HCT116 (cell line): ENCODE measurements at regions not wholly inside any gene's neighbourhood (a gene's known extent, or its start where the extent isn't known, plus 50 kb on each side); places are given as distances from the start of the nearest gene placed in this dataset.

ENCODE experiments used
- ATAC-seq: fragments of 200-7000 bp; cut with Tn5 transposase; 2 replicates; pipeline ENCODE4 v1.9.1; 2020; ENCODE audit warnings: mild to moderate bottlenecking, moderate library complexity
- BruUV-seq: library from RNA; stranded (reverse); fragments of 400-500 nt; replicated peaks from 2 replicates; lab custom pipeline; 2021; lab: Mats Ljungman, UMichigan
- CTCF ChIA-PET: fragments of 300-600 bp; sonication (Branson Sonifier 250); formaldehyde crosslinking; loops from one replicate; lab custom pipeline; 2021; ENCODE audit warnings: antibody characterized with exemption; lab: Charles Lee
- POLR2A ChIA-PET: fragments of 300-600, 350-600 bp; sonication (Branson Sonifier 250); formaldehyde crosslinking; loops from one replicate; lab custom pipeline; 2021; ENCODE audit warnings: antibody characterized with exemption; lab: Charles Lee
- RAD21 ChIA-PET, 2 experiments: fragments of 300-600 bp; sonication (Branson Sonifier 250); formaldehyde crosslinking; loops; one replicate each; lab custom pipeline; 2023; ENCODE audit warnings: low total read pairs in 2 of 2; ENCODE audit not compliant: uncharacterized antibody in 2 of 2, unreplicated experiment in 2 of 2, low non-redundant PET in 1 of 2; lab: Charles Lee
- DNase-seq: peaks from one replicate; pipeline ENCODE4 v3.0.0-alpha.2; 2010; ENCODE audit warnings: low read depth, low spot score
- H2AFZ ChIP-seq: fragments of 200-600 bp; shearing (Covaris generic), sonication (generic); 2 replicates; pipeline ENCODE4 v1.6.1; 2017; ENCODE audit warnings: low read depth, mixed run types, mixed read lengths, antibody characterized with exemption, low read length; ENCODE audit not compliant: poor library complexity, severe bottlenecking
- H3K27ac ChIP-seq: 2 replicates; pipeline ENCODE4 v1.5.1; 2012; ENCODE audit warnings: low read depth, low read length
- H3K27me3 ChIP-seq: fragments of 200-600 bp; sonication (generic); 2 replicates; pipeline ENCODE4 v1.6.1; 2016; ENCODE audit warnings: mixed run types, low read length, mixed read lengths; ENCODE audit not compliant: insufficient read depth
- H3K36me3 ChIP-seq, 2 experiments: fragments of 200-500 bp in 1 of 2; fragments of 200-600 bp in 1 of 2; sonication (Bioruptor generic) in 1 of 2; sonication (generic) in 1 of 2; 2 replicates each; pipeline versions ENCODE4 v1.5.1 to v1.6.1; 2014 to 2016; ENCODE audit warnings: low read length in 2 of 2, inconsistent platforms in 1 of 2, mixed read lengths in 1 of 2, mixed run types in 1 of 2; ENCODE audit not compliant: insufficient read depth in 2 of 2, control insufficient read depth in 1 of 2
- H3K4me1 ChIP-seq, 2 experiments: fragments of 200-600 bp in 1 of 2; sonication (generic) in 1 of 2; 2 replicates each; pipeline versions ENCODE4 v1.5.1 to v1.6.1; 2012 to 2017; ENCODE audit warnings: low read length in 2 of 2, inconsistent platforms in 1 of 2, mild to moderate bottlenecking in 1 of 2, mixed read lengths in 1 of 2, mixed run types in 1 of 2, moderate library complexity in 1 of 2; ENCODE audit not compliant: insufficient read depth in 2 of 2, control insufficient read depth in 1 of 2
- H3K4me2 ChIP-seq: fragments of 200-600 bp; sonication (generic); 2 replicates; pipeline ENCODE4 v1.6.1; 2017; ENCODE audit warnings: mixed run types, low read length, mixed read lengths
- H3K4me3 ChIP-seq, 2 experiments: fragments of 200-600 bp in 1 of 2; sonication (generic) in 1 of 2; replicated peaks in 1 of 2; 2 replicates each; pipeline ENCODE4 v1.5.1; 2011 to 2016; ENCODE audit warnings: low read length in 2 of 2, control low read depth in 1 of 2, low read depth in 1 of 2, mild to moderate bottlenecking in 1 of 2, mixed read lengths in 1 of 2, mixed run types in 1 of 2
- H3K79me2 ChIP-seq: fragments of 200-600 bp; sonication (generic); 2 replicates; pipeline ENCODE4 v1.6.1; 2017; ENCODE audit warnings: mild to moderate bottlenecking, mixed run types, low read length, moderate library complexity, mixed read lengths; ENCODE audit not compliant: insufficient read depth
- H3K9ac ChIP-seq: fragments of 200-600 bp; sonication (generic); 2 replicates; pipeline ENCODE4 v1.6.1; 2016; ENCODE audit warnings: low read length, mixed read lengths
- H3K9me2 ChIP-seq: fragments of 200-600 bp; sonication (generic), shearing (Covaris generic); 2 replicates; pipeline ENCODE4 v1.6.1; 2017; ENCODE audit warnings: mixed run types, mild to moderate bottlenecking, moderate library complexity; ENCODE audit not compliant: insufficient read depth
- H3K9me3 ChIP-seq, 2 experiments: fragments of 200-500 bp in 1 of 2; fragments of 200-600 bp in 1 of 2; sonication (Bioruptor generic) in 1 of 2; sonication (generic) in 1 of 2; 2 replicates each; pipeline ENCODE4 v1.6.1; 2014 to 2017; ENCODE audit warnings: low read length in 2 of 2, mixed read lengths in 2 of 2, inconsistent platforms in 1 of 2, low read depth in 1 of 2, mild to moderate bottlenecking in 1 of 2, mixed run types in 1 of 2, moderate library complexity in 1 of 2; ENCODE audit not compliant: control insufficient read depth in 1 of 2, insufficient read depth in 1 of 2
- H4K20me1 ChIP-seq: fragments of 200-600 bp; sonication (generic), shearing (Covaris generic); 2 replicates; pipeline ENCODE4 v1.6.1; 2017; ENCODE audit warnings: mixed run types, mild to moderate bottlenecking, moderate library complexity; ENCODE audit not compliant: insufficient read depth
- CEBPB ChIP-seq: IDR thresholded peaks from 2 replicates; pipeline ENCODE4 v1.6.1; 2012; ENCODE audit warnings: low read depth
- ELF1 ChIP-seq: IDR thresholded peaks from 2 replicates; pipeline ENCODE4 v1.6.1; 2012; ENCODE audit warnings: low read depth, borderline replicate concordance
- EZH2phosphoT487 ChIP-seq: fragments of 200-600 bp; IDR thresholded peaks from 2 replicates; pipeline ENCODE4 v1.6.1; 2018; ENCODE audit warnings: antibody characterized with exemption, borderline replicate concordance
- JUND ChIP-seq: IDR thresholded peaks from 2 replicates; pipeline ENCODE4 v1.6.1; 2012
- MAX ChIP-seq: IDR thresholded peaks from 2 replicates; pipeline ENCODE4 v1.6.1; 2012
- POLR2A ChIP-seq: IDR thresholded peaks from 2 replicates; pipeline ENCODE4 v1.7.0; 2011; ENCODE audit warnings: borderline replicate concordance; ENCODE audit not compliant: insufficient read depth, insufficient read length; ENCODE audit errors: extremely low read depth
- RAD21 ChIP-seq: IDR thresholded peaks from 2 replicates; pipeline ENCODE4 v1.6.1; 2012; ENCODE audit warnings: low read depth, mild to moderate bottlenecking
- SRF ChIP-seq: IDR thresholded peaks from 2 replicates; pipeline ENCODE4 v1.6.1; 2012; ENCODE audit warnings: low read depth
- YY1 ChIP-seq: IDR thresholded peaks from 2 replicates; pipeline ENCODE4 v1.6.1; 2011; ENCODE audit warnings: low read length, low read depth, moderate library complexity, mild to moderate bottlenecking; ENCODE audit not compliant: insufficient replicate concordance; ENCODE audit errors: extremely low read depth
- ZBTB33 ChIP-seq: IDR thresholded peaks from 2 replicates; pipeline ENCODE4 v1.6.1; 2011; ENCODE audit warnings: mild to moderate bottlenecking, low read length, moderate library complexity; ENCODE audit not compliant: insufficient replicate concordance; ENCODE audit errors: extremely low read depth
- ZNF274 ChIP-seq: fragments of 200-500 bp; sonication (Bioruptor generic); IDR thresholded peaks from 2 replicates; pipeline ENCODE4 v1.6.1; 2014; ENCODE audit warnings: mild to moderate bottlenecking, low read depth, low read length, inconsistent platforms
- intact Hi-C: fragments of 100-400 bp; cut with micrococcal nuclease; formaldehyde crosslinking; loops from 2 replicates; pipeline ENCODE4 v1.10.0; 2022
- TF ChIP-seq, protein P1 (sequence below): IDR thresholded peaks from 2 replicates; pipeline ENCODE4 v1.6.1; 2012

DNA sequence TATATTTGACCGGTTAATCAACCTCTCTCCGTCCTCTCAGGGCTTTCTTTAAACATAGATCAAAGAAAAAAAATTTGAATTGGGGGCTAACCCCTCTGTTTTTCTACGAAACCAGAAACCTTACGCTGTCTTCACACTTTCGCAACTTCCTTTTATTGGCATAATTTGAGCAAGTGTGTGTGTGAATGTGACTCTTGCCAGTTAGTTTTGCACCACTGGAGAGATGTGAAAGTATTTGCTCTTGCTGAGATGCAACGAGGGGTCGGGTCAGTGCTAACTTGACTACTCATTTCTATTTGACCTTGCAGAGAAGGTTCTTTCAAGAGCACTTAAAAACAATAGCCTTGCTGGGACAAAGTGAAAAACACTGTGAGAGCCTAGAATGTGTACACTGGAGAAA is 81.2 kb downstream of the FAM43A start:
- no peak overlapping the region for H2AFZ ChIP-seq
- H3K9me3 ChIP-seq = no peaks in the 10 kb centered on the region
- H3K9ac ChIP-seq = no peak overlapping the region
- no peak overlapping the region for H3K27ac ChIP-seq
- no peaks in the 10 kb centered on the region for H3K79me2 ChIP-seq
- H3K9me2 ChIP-seq = no peaks in the 10 kb centered on the region
- no peaks in the 10 kb centered on the region for H3K36me3 ChIP-seq
- CTCF ChIA-PET = no interaction called here
- no TSS peak for BruUV-seq
- no peak for ATAC-seq
- H3K4me3 ChIP-seq = no peak overlapping the region
- TF ChIP-seq POLR2A (no peak), EZH2phosphoT487 (no peak)
- H3K27me3 ChIP-seq = no peaks in the 10 kb centered on the region
- no peak for DNase-seq
- RAD21 ChIA-PET = no interaction called here
- H3K4me2 ChIP-seq = no peak overlapping the region
- no peaks in the 10 kb centered on the region for H4K20me1 ChIP-seq
- peaks cover 3 to 13% of the 10 kb centered on the region in 2 experiments; a peak in 2 of 4 replicates for H3K4me1 ChIP-seq
- POLR2A ChIA-PET = no interaction called here
- intact Hi-C loops = no loop called here

DNA sequence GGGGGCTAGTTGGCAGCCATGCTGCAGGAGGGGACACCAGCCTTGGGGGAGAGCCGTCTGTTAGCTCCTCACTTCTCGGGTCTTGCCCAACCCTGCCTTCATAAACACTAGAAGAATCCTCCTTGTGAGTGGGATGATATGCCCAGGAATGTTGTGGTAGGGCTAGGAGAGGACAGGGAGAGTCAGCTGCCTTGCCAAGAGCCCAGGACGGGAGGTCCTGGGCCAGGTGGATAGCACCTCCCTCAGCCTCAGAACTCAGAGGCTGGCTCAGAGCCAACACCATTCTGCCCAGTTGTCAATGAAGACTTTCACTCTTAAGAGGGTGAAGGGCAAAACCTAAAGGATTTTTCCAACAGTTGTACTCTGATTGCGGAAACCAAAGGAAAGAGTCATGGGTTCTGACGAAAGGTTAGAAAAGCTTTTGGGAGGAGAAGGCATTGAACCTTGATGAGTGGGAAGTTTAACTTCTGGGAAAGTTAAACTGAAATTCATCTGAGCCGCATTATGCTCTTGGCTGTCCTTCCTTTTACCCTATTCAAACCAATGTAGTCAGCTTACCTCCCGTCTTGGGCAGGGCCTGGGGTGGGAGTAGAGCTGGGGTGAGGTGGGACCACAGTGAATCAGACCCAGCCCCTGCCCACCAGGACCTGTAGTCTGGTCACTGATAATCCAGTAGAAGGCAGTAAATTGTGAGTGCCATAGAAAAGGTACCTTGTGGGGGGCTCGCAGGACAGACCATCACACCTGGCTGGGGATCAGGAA is 81.9 kb downstream of the FAM43A start:
- no peak for ATAC-seq
- no peaks in the 10 kb centered on the region for H3K9me2 ChIP-seq
- H3K27ac ChIP-seq = no peak overlapping the region
- TF ChIP-seq RAD21 (no peak), YY1 (no peak), ELF1 (no peak), ZNF274 (no peak), CEBPB (no peak), POLR2A (no peak), JUND (no peak), ZBTB33 (no peak), SRF (no peak), EZH2phosphoT487 (no peak), MAX (no peak)
- TF ChIP-seq, protein P1, sequence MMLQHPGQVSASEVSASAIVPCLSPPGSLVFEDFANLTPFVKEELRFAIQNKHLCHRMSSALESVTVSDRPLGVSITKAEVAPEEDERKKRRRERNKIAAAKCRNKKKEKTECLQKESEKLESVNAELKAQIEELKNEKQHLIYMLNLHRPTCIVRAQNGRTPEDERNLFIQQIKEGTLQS = no peak
- TF ChIP-seq, all 23 proteins: peak for 0
- no peak overlapping the region for H3K4me2 ChIP-seq
- ChIA-PET RAD21 (no interaction called here), CTCF (no interaction called here), POLR2A (no interaction called here)
- H3K36me3 ChIP-seq = no peaks in the 10 kb centered on the region
- DNase-seq = no peak
- no peak overlapping the region for H3K9ac ChIP-seq
- no peak overlapping the region for H2AFZ ChIP-seq
- no peak overlapping the region for H3K4me3 ChIP-seq
- H3K27me3 ChIP-seq = no peaks in the 10 kb centered on the region
- no peaks in the 10 kb centered on the region for H4K20me1 ChIP-seq
- no peaks in the 10 kb centered on the region for H3K9me3 ChIP-seq
- intact Hi-C loops = no loop called here
- no TSS peak for BruUV-seq
- H3K79me2 ChIP-seq = no peaks in the 10 kb centered on the region
- H3K4me1 ChIP-seq = peaks cover 3 to 13% of the 10 kb centered on the region in 2 experiments; a peak in 2 of 4 replicates
